H4 (cell line): ENCODE measurements at regions not wholly inside any gene's neighbourhood (a gene's known extent, or its start where the extent isn't known, plus 50 kb on each side); places are given as distances from the start of the nearest gene placed in this dataset.
"Not testable (repeated sequence)": the region's sequence is repeated elsewhere in the genome, so short reads cannot be mapped to it uniquely, and the experiment has no call there.

Experiments used
- DNase-seq: peaks from one replicate; pipeline ENCODE4 v3.0.0-alpha.2; 2015; ENCODE audit warnings: low spot score

GRCh38 chr6:18062733-18063132 lies 59.7 kb downstream of the NHLRC1 start:
- DNase-seq = no peak

- no peak for DNase-seq
These were observed 64.0 kb downstream of the NHLRC1 start for GRCh38 chr6:18058429-18058828.

- DNase-seq = no peak
These were observed 66.6 kb downstream of the NHLRC1 start for GRCh38 chr6:18055714-18056382.

- DNase-seq = no peak
These were observed 67.4 kb downstream of the NHLRC1 start for GRCh38 chr6:18055098-18055497.

GRCh38 chr6:18053555-18054445 lies 66.4 kb upstream of the KIF13A start:
- DNase-seq = no peak

- peak; percentile 36 for DNase-seq
These were observed 65.6 kb upstream of the KIF13A start for GRCh38 chr6:18053078-18053477.

- DNase-seq = no peak
These were observed 62.2 kb upstream of the KIF13A start for GRCh38 chr6:18049646-18050045.

- DNase-seq = no peak
These were observed 61.7 kb upstream of the KIF13A start for GRCh38 chr6:18048953-18049630.

GRCh38 chr6:18047406-18047805 lies 60.0 kb upstream of the KIF13A start:
- no peak for DNase-seq

GRCh38 chr6:18045507-18045906 lies 58.1 kb upstream of the KIF13A start:
- no peak for DNase-seq

GRCh38 chr6:18044108-18044783 lies 56.8 kb upstream of the KIF13A start:
- no peak for DNase-seq

GRCh38 chr6:18042536-18043145 lies 55.2 kb upstream of the KIF13A start:
- no peak for DNase-seq

- no peak for DNase-seq
These were observed 52.0 kb upstream of the KIF13A start for GRCh38 chr6:18039481-18039880.

GRCh38 chr6:18038235-18038634 lies 50.8 kb upstream of the KIF13A start:
- DNase-seq = not testable (repeated sequence)
